ENCODE measurements at regions not wholly inside any gene's neighbourhood (a gene's known extent, or its start where the extent isn't known, plus 50 kb on each side); places are given as distances from the start of the nearest gene placed in this dataset.

- H2AK5ac ChIP-seq (ENCODE audit: low read depth, low read length): no peak overlapping the region
- no peak overlapping the region for H4K91ac ChIP-seq (ENCODE audit: insufficient read depth, low read depth, low read length)
- no peaks in the 10 kb centered on the region for H3K79me1 ChIP-seq (ENCODE audit: low read depth in 1 of 2, low read length in 2 of 2)
- no peak overlapping the region for H4K5ac ChIP-seq (ENCODE audit: low read depth, low read length)
- no peak for ATAC-seq (ENCODE audit: low read depth)
- H4K20me1 ChIP-seq (ENCODE audit: insufficient read depth, low read length): no peaks in the 10 kb centered on the region
- DNase-seq: no peak
- H3K18ac ChIP-seq (ENCODE audit: low read depth, low read length): no peak overlapping the region
- no peak overlapping the region for H3K9ac ChIP-seq (ENCODE audit: low read depth, low read length)
- H3K27ac ChIP-seq (ENCODE audit: insufficient read depth, low read length): no peak overlapping the region
- no peak overlapping the region for H2BK20ac ChIP-seq (ENCODE audit: low read depth, low read length)
- no peak for TF ChIP-seq MAZ (IDR thresholded peaks at IDR 0.05; ENCODE audit: borderline replicate concordance, low read depth, low read length)
- TF ChIP-seq MAFK (IDR thresholded peaks at IDR 0.05; ENCODE audit: low read depth, low read length): no peak
- no peak for TF ChIP-seq SMC3 (IDR thresholded peaks at IDR 0.05; ENCODE audit: low read depth, low read length)
- no peak for TF ChIP-seq RFX5 (IDR thresholded peaks at IDR 0.05; ENCODE audit: low read depth, low read length)
- TF ChIP-seq BHLHE40 (IDR thresholded peaks at IDR 0.05; ENCODE audit: low read depth, low read length): no peak
- TF ChIP-seq ELK1 (IDR thresholded peaks at IDR 0.05; ENCODE audit: borderline replicate concordance, low read depth, low read length): no peak
- TF ChIP-seq CEBPB (IDR thresholded peaks at IDR 0.05; ENCODE audit: low read depth, low read length): no peak
- no peak for TF ChIP-seq POLR2A (IDR thresholded peaks at IDR 0.05; ENCODE audit: low read depth, low read length)
- TF ChIP-seq RAD21 (IDR thresholded peaks at IDR 0.05; ENCODE audit: low read length): no peak
- H2BK5ac ChIP-seq (ENCODE audit: low read depth, low read length, poor library complexity, severe bottlenecking): no peak overlapping the region
- H3K23ac ChIP-seq (ENCODE audit: low read depth, low read length): no peak overlapping the region
- dilution Hi-C loops (cut with HindIII; ENCODE audit: low sequenced_read_pairs, unreplicated experiment): no loop called here
- no peaks in the 10 kb centered on the region for H3K4me1 ChIP-seq (ENCODE audit: control insufficient read depth, insufficient read depth, low read length)
- BruUV-seq (replicated peaks): no TSS peak
- H3K4me2 ChIP-seq (ENCODE audit: low read depth, low read length): no peak overlapping the region
- intact Hi-C loops (cut with micrococcal nuclease): no loop called here
- no peaks in the 10 kb centered on the region for H3K27me3 ChIP-seq (ENCODE audit: control insufficient read depth, insufficient read depth, low read length)
- no peak overlapping the region for H2AFZ ChIP-seq (replicated peaks; ENCODE audit: low read length, poor library complexity)
- H2BK120ac ChIP-seq (ENCODE audit: low read depth, low read length): no peak overlapping the region
- no peak overlapping the region for H4K8ac ChIP-seq (ENCODE audit: low read depth in 2 of 2, low read length in 2 of 2)
- no peak overlapping the region for H3K4ac ChIP-seq (ENCODE audit: low read depth, low read length)
- no peak overlapping the region for H3K56ac ChIP-seq (ENCODE audit: extremely low read depth, insufficient read depth, low read length)
- H3K9me3 ChIP-seq (ENCODE audit: control insufficient read depth, insufficient read depth, low read length): no peaks in the 10 kb centered on the region; the same call in 1 of the 2 replicates
- no peaks in the 10 kb centered on the region for H3K36me3 ChIP-seq (ENCODE audit: control insufficient read depth, insufficient read depth, low read length)
- in situ Hi-C loops (cut with MboI; ENCODE audit: low sequenced_read_pairs): no loop called here
- ChIA-PET POLR2A (ENCODE audit: unreplicated experiment) (no interaction called here), CTCF (no interaction called here)
- no peak overlapping the region for H2AK9ac ChIP-seq (replicated peaks; ENCODE audit: low read depth, low read length, poor library complexity)
- no CpG with 5 or more reads among the region's 1 CpG for WGBS, 2 experiments (ENCODE audit: extremely low coverage in 2 of 2, insufficient read length in 1 of 2)
- H3K9me1 ChIP-seq (ENCODE audit: insufficient read depth, low read length): no peaks in the 10 kb centered on the region
- no peak overlapping the region for H2BK15ac ChIP-seq (ENCODE audit: low read depth, low read length)
- no peak overlapping the region for H3K14ac ChIP-seq (replicated peaks; ENCODE audit: low read depth, low read length)
- no peak overlapping the region for H3K4me3 ChIP-seq (ENCODE audit: insufficient read depth, low read depth, low read length)
These were observed 2067.3 kb upstream of the AGA start for GRCh38 chr4:179509489-179509888.

Measured in IMR-90 (cell line).